ENCODE measurements at regions not wholly inside any gene's neighbourhood (a gene's known extent, or its start where the extent isn't known, plus 50 kb on each side); places are given as distances from the start of the nearest gene placed in this dataset.

DNA sequence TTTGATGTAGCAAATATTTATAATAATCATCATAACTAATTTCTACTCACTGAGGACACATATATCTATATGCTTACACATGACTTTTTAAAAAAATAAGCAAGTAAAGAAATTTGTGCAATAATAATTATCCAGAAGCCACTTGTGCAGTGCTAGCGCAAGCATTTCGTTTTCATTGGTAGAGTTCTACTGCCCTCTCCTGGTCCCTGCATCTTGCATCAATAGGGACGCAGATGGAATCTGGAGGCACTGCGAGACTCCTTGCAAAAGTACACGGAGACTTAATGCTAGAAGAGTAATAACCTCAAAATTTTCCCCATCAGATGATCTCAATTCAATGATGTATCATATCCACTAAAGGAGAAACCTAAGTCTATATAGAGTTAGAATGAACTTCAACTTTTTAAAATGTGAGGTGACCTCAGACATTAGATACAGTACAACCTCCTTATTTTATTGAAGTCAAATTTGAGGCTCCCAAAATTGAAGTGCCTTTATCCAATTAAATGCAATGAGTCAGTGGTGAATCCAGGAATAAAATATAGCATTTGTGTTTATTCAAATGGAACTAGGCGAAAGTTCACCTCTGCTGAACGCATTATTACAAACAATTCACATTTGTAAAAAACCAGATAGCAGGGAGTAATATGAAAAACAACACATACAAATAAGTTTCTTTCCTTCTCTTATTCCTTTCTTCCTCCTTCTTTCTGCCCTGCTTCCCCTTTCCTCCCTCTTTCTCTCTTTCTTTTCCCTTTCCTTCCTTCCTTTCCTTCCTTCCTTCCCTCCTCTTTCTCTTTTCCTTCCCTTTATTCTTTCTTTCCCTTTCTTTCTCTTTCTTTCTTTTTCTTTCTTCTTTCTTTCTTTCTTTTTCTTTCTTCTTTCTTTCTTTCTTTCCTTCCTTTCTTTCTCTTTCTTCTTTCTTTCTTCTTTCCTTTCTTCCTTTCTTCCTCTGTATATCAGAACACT, 450.0 kb downstream of the ANKRD50 start:
- no peaks in the 10 kb centered on the region for H3K36me3 ChIP-seq
- TF ChIP-seq EP300 (IDR thresholded peaks at IDR 0.05) (no peak), CTCF (IDR thresholded peaks at IDR 0.05) (peak; percentile 35 to 75 (median 62))
- DNase-seq (peak in 1 of 2 donors; percentile 26), ATAC-seq (ENCODE audit: low FRiP score in 2 of 2) (peak; percentile 74 to 89)
- WGBS, 2 donors: 20% methylated on average over 7 of the region's 7 CpGs
- no peaks in the 10 kb centered on the region for H3K4me1 ChIP-seq
- H3K27me3 ChIP-seq: no peaks in the 10 kb centered on the region
- H3K4me3 ChIP-seq: no peak overlapping the region
- no peaks in the 10 kb centered on the region for H3K9me3 ChIP-seq
- no peak overlapping the region for H3K27ac ChIP-seq

GRCh38 chr4:124265701-124266100, 446.8 kb downstream of the ANKRD50 start:
- Histone ChIP-seq H3K27me3 (no peaks in the 10 kb centered on the region), H3K4me3 (no peak overlapping the region), H3K9me3 (no peaks in the 10 kb centered on the region), H3K4me1 (no peaks in the 10 kb centered on the region), H3K27ac (no peak overlapping the region), H3K36me3 (no peaks in the 10 kb centered on the region)
- TF ChIP-seq POLR2A (IDR thresholded peaks at IDR 0.05): no peak
- no peak for TF ChIP-seq POLR2AphosphoS5 (IDR thresholded peaks at IDR 0.05)
- TF ChIP-seq EP300 (IDR thresholded peaks at IDR 0.05): no peak
- TF ChIP-seq CTCF (IDR thresholded peaks at IDR 0.05): no peak
- no peak for DNase-seq
- 91 to 92% methylated on average over 1 of the region's 1 CpG for WGBS, 2 donors
- no peak for ATAC-seq (ENCODE audit: low FRiP score in 2 of 2)

GRCh38 chr4:124266721-124267120, 445.8 kb downstream of the ANKRD50 start:
- TF ChIP-seq POLR2A (IDR thresholded peaks at IDR 0.05) (no peak), POLR2AphosphoS5 (IDR thresholded peaks at IDR 0.05) (no peak), EP300 (IDR thresholded peaks at IDR 0.05) (no peak), CTCF (IDR thresholded peaks at IDR 0.05) (no peak)
- DNase-seq: no peak
- Histone ChIP-seq H3K27ac (no peak overlapping the region), H3K36me3 (no peaks in the 10 kb centered on the region), H3K27me3 (no peaks in the 10 kb centered on the region), H3K4me3 (no peak overlapping the region), H3K4me1 (no peaks in the 10 kb centered on the region), H3K9me3 (no peaks in the 10 kb centered on the region)
- ATAC-seq (ENCODE audit: low FRiP score in 2 of 2): no peak
- 83 to 90% methylated on average over 3 of the region's 3 CpGs for WGBS, 2 donors

DNA sequence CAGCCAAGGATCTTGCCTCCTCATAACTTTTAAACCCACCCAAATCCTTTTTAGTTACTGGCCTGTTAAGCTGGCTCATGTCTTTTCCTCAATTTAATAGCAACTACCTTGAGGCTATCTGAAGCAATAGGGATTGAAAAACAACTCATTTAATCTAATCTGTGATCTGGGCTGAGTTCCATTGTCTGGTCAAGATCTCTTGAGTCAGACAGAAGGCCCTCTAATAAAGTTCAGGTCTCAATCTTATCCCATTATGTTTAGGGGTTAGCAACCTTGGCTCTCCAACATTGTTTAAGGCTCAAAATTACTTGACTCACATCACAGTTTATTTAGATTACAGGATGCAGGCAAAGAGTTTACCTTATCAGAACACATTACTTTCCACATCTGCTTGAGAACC, 436.1 kb downstream of the ANKRD50 start:
- Histone ChIP-seq H3K4me1 (no peaks in the 10 kb centered on the region), H3K27me3 (no peaks in the 10 kb centered on the region)

More for the DNA sequence above, 436.1 kb downstream of the ANKRD50 start:
- Histone ChIP-seq H3K36me3 (no peaks in the 10 kb centered on the region), H3K27ac (no peak overlapping the region), H3K9me3 (no peaks in the 10 kb centered on the region), H3K4me3 (no peak overlapping the region)
- DNase-seq: no peak
- ATAC-seq (ENCODE audit: low FRiP score in 2 of 2): no peak
- TF ChIP-seq CTCF (IDR thresholded peaks at IDR 0.05) (no peak), EP300 (IDR thresholded peaks at IDR 0.05) (no peak), POLR2A (IDR thresholded peaks at IDR 0.05) (no peak), POLR2AphosphoS5 (IDR thresholded peaks at IDR 0.05) (no peak)

Measured in upper lobe of left lung (tissue), 6 donors.